ENCODE measurements at regions not wholly inside any gene's neighbourhood (a gene's known extent, or its start where the extent isn't known, plus 50 kb on each side); places are given as distances from the start of the nearest gene placed in this dataset.

DNA sequence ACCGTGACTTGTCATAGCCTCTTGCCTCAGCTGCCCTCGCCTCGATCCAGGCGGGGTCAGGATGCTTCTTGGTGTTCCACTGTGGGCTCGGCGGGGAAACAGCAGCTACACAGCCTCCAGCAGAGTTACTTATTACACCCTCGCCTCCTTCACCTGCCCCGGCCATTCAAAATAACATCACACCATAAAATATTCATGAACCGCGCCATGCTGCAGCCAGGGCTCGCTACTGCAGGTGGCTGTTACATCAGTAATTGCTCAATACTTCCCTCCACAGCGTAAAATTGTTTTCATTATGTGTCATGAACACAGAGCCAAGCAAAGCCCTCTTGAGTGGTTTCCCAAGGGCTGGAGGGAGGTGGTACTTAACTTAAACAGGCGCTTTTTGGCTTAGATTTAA is 241.5 kb upstream of the SP8 start (continued):
- TF ChIP-seq, protein P1, sequence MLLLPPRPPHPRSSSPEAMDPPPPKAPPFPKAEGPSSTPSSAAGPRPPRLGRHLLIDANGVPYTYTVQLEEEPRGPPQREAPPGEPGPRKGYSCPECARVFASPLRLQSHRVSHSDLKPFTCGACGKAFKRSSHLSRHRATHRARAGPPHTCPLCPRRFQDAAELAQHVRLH (tag by site-specific recombination; IDR thresholded peaks at IDR 0.05), result no peak
- TF ChIP-seq ZNF792 (tag by site-specific recombination; IDR thresholded peaks at IDR 0.05) (no peak), ZNF658 (tag by site-specific recombination; IDR thresholded peaks at IDR 0.05) (no peak), ZNF76 (tag by site-specific recombination; IDR thresholded peaks at IDR 0.05; ENCODE audit: borderline replicate concordance, low read depth) (no peak), ZNF837 (tag by site-specific recombination; IDR thresholded peaks at IDR 0.05) (no peak), ZBTB48 (tag by site-specific recombination; IDR thresholded peaks at IDR 0.05) (no peak), ZNF16 (tag by site-specific recombination; IDR thresholded peaks at IDR 0.05; ENCODE audit: low read depth) (no peak), ZNF621 (tag by site-specific recombination; IDR thresholded peaks at IDR 0.05) (no peak), ZNF223 (tag by site-specific recombination; IDR thresholded peaks at IDR 0.05) (no peak), ZNF830 (tag by site-specific recombination; IDR thresholded peaks at IDR 0.05; ENCODE audit: low read depth) (no peak), ZNF2 (tag by site-specific recombination; IDR thresholded peaks at IDR 0.05) (no peak), ZSCAN23 (tag by site-specific recombination; IDR thresholded peaks at IDR 0.05) (no peak), IKZF3 (tag by site-specific recombination; IDR thresholded peaks at IDR 0.05) (no peak), GLIS2 (tag by site-specific recombination; IDR thresholded peaks at IDR 0.05) (no peak), ZNF292 (tag by site-specific recombination; IDR thresholded peaks at IDR 0.05; ENCODE audit: borderline replicate concordance, low read depth) (no peak), ZNF155 (tag by site-specific recombination; IDR thresholded peaks at IDR 0.05) (no peak), KLF16 (tag by site-specific recombination; IDR thresholded peaks at IDR 0.05) (no peak)
- TF ChIP-seq, protein P2, sequence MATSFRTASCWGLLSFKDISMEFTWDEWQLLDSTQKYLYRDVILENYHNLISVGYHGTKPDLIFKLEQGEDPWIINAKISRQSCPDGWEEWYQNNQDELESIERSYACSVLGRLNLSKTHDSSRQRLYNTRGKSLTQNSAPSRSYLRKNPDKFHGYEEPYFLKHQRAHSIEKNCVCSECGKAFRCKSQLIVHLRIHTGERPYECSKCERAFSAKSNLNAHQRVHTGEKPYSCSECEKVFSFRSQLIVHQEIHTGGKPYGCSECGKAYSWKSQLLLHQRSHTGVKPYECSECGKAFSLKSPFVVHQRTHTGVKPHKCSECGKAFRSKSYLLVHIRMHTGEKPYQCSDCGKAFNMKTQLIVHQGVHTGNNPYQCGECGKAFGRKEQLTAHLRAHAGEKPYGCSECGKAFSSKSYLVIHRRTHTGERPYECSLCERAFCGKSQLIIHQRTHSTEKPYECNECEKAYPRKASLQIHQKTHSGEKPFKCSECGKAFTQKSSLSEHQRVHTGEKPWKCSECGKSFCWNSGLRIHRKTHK (tag by site-specific recombination; IDR thresholded peaks at IDR 0.05), result no peak
- TF ChIP-seq, protein P3, sequence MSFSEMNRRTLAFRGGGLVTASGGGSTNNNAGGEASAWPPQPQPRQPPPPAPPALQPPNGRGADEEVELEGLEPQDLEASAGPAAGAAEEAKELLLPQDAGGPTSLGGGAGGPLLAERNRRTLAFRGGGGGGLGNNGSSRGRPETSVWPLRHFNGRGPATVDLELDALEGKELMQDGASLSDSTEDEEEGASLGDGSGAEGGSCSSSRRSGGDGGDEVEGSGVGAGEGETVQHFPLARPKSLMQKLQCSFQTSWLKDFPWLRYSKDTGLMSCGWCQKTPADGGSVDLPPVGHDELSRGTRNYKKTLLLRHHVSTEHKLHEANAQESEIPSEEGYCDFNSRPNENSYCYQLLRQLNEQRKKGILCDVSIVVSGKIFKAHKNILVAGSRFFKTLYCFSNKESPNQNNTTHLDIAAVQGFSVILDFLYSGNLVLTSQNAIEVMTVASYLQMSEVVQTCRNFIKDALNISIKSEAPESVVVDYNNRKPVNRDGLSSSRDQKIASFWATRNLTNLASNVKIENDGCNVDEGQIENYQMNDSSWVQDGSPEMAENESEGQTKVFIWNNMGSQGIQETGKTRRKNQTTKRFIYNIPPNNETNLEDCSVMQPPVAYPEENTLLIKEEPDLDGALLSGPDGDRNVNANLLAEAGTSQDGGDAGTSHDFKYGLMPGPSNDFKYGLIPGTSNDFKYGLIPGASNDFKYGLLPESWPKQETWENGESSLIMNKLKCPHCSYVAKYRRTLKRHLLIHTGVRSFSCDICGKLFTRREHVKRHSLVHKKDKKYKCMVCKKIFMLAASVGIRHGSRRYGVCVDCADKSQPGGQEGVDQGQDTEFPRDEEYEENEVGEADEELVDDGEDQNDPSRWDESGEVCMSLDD (tag by site-specific recombination; IDR thresholded peaks at IDR 0.05), result no peak
- TF ChIP-seq, protein P4, sequence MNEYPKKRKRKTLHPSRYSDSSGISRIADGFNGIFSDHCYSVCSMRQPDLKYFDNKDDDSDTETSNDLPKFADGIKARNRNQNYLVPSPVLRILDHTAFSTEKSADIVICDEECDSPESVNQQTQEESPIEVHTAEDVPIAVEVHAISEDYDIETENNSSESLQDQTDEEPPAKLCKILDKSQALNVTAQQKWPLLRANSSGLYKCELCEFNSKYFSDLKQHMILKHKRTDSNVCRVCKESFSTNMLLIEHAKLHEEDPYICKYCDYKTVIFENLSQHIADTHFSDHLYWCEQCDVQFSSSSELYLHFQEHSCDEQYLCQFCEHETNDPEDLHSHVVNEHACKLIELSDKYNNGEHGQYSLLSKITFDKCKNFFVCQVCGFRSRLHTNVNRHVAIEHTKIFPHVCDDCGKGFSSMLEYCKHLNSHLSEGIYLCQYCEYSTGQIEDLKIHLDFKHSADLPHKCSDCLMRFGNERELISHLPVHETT (tag by site-specific recombination; IDR thresholded peaks at IDR 0.05), result no peak
- TF ChIP-seq, protein P5, sequence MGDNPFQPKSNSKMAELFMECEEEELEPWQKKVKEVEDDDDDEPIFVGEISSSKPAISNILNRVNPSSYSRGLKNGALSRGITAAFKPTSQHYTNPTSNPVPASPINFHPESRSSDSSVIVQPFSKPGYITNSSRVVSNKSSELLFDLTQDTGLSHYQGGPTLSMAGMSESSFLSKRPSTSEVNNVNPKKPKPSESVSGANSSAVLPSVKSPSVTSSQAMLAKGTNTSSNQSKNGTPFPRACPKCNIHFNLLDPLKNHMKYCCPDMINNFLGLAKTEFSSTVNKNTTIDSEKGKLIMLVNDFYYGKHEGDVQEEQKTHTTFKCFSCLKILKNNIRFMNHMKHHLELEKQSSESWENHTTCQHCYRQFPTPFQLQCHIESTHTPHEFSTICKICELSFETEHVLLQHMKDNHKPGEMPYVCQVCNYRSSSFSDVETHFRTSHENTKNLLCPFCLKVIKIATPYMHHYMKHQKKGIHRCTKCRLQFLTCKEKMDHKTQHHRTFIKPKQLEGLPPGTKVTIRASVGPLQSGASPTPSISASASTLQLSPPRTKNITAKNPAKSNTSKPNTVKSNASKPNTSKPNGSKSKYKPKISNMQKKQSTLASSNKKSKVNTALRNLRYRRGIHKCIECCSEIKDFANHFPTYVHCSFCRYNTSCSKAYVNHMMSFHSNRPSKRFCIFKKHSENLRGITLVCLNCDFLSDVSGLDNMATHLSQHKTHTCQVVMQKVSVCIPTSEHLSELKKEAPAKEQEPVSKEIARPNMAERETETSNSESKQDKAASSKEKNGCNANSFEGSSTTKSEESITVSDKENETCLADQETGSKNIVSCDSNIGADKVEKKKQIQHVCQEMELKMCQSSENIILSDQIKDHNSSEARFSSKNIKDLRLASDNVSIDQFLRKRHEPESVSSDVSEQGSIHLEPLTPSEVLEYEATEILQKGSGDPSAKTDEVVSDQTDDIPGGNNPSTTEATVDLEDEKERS (tag by site-specific recombination; IDR thresholded peaks at IDR 0.05), result no peak
- TF ChIP-seq, protein P6, sequence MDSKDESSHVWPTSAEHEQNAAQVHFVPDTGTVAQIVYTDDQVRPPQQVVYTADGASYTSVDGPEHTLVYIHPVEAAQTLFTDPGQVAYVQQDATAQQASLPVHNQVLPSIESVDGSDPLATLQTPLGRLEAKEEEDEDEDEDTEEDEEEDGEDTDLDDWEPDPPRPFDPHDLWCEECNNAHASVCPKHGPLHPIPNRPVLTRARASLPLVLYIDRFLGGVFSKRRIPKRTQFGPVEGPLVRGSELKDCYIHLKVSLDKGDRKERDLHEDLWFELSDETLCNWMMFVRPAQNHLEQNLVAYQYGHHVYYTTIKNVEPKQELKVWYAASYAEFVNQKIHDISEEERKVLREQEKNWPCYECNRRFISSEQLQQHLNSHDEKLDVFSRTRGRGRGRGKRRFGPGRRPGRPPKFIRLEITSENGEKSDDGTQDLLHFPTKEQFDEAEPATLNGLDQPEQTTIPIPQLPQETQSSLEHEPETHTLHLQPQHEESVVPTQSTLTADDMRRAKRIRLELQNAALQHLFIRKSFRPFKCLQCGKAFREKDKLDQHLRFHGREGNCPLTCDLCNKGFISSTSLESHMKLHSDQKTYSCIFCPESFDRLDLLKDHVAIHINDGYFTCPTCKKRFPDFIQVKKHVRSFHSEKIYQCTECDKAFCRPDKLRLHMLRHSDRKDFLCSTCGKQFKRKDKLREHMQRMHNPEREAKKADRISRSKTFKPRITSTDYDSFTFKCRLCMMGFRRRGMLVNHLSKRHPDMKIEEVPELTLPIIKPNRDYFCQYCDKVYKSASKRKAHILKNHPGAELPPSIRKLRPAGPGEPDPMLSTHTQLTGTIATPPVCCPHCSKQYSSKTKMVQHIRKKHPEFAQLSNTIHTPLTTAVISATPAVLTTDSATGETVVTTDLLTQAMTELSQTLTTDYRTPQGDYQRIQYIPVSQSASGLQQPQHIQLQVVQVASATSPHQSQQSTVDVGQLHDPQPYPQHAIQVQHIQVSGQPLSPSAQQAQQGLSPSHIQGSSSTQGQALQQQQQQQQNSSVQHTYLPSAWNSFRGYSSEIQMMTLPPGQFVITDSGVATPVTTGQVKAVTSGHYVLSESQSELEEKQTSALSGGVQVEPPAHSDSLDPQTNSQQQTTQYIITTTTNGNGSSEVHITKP (tag by site-specific recombination; IDR thresholded peaks at IDR 0.05), result no peak
- TF ChIP-seq, protein P7, sequence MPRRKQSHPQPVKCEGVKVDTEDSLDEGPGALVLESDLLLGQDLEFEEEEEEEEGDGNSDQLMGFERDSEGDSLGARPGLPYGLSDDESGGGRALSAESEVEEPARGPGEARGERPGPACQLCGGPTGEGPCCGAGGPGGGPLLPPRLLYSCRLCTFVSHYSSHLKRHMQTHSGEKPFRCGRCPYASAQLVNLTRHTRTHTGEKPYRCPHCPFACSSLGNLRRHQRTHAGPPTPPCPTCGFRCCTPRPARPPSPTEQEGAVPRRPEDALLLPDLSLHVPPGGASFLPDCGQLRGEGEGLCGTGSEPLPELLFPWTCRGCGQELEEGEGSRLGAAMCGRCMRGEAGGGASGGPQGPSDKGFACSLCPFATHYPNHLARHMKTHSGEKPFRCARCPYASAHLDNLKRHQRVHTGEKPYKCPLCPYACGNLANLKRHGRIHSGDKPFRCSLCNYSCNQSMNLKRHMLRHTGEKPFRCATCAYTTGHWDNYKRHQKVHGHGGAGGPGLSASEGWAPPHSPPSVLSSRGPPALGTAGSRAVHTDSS (tag by site-specific recombination; IDR thresholded peaks at IDR 0.05), result no peak
- TF ChIP-seq, protein P8, sequence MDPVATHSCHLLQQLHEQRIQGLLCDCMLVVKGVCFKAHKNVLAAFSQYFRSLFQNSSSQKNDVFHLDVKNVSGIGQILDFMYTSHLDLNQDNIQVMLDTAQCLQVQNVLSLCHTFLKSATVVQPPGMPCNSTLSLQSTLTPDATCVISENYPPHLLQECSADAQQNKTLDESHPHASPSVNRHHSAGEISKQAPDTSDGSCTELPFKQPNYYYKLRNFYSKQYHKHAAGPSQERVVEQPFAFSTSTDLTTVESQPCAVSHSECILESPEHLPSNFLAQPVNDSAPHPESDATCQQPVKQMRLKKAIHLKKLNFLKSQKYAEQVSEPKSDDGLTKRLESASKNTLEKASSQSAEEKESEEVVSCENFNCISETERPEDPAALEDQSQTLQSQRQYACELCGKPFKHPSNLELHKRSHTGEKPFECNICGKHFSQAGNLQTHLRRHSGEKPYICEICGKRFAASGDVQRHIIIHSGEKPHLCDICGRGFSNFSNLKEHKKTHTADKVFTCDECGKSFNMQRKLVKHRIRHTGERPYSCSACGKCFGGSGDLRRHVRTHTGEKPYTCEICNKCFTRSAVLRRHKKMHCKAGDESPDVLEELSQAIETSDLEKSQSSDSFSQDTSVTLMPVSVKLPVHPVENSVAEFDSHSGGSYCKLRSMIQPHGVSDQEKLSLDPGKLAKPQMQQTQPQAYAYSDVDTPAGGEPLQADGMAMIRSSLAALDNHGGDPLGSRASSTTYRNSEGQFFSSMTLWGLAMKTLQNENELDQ (tag by site-specific recombination; IDR thresholded peaks at IDR 0.05; ENCODE audit: low read depth), result no peak

Measured in HEK293 (cell line).